GM21529 (cell line): ENCODE measurements at regions not wholly inside any gene's neighbourhood (a gene's known extent, or its start where the extent isn't known, plus 50 kb on each side); places are given as distances from the start of the nearest gene placed in this dataset.

ENCODE experiments used
- ATAC-seq: cut with Tn5 transposase; IDR thresholded peaks from one replicate; pipeline ENCODE4 v1.9.1; 2021; ENCODE audit not compliant: unreplicated experiment

- ATAC-seq, result no peak
Measured at GRCh38 chr2:6054161-6054671, 362.0 kb downstream of the SOX11 start.

GRCh38 chr2:6060992-6061663, 368.9 kb downstream of the SOX11 start:
- ATAC-seq, result no peak

DNA sequence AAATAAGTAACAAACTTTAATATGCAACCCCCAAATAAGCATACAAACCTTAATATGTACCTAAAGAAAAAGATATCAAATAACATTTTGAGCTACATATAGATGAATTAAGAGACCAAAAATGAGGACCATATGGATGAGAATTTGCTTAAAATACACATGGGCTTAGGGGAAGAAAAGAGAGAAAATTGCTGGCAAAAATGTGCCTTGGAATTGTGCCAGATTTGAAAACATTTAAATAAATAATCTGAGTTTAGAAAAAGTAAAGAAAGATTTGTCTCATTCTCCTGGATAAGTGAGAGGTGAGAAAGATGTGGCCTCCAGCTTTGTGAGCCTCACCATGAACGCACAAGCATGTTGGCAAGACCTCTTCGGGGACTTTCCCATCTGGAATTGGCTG, 372.6 kb downstream of the SOX11 start:
- ATAC-seq, result no peak

DNA sequence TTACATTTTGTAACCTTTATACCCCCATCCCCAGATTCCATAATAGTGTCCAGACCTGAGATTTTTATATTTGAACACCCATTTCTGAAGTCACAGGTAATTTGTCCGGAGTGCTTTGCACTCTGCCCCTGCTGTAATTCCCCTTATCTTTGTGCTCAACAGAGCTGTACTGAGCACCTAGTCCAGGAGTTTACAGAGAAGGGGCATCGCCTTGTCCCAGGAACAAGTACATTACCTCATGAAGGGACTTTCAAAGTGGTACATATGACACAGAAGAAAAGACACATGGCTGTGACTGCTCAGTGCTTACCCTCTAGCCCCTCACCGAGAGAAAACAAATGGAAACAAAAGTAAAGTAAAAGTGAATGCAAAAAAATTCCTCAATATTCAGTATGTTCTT, 373.5 kb downstream of the SOX11 start:
- ATAC-seq, result no peak

- no peak for ATAC-seq
Measured at GRCh38 chr2:6067089-6067488, 374.9 kb downstream of the SOX11 start.

DNA sequence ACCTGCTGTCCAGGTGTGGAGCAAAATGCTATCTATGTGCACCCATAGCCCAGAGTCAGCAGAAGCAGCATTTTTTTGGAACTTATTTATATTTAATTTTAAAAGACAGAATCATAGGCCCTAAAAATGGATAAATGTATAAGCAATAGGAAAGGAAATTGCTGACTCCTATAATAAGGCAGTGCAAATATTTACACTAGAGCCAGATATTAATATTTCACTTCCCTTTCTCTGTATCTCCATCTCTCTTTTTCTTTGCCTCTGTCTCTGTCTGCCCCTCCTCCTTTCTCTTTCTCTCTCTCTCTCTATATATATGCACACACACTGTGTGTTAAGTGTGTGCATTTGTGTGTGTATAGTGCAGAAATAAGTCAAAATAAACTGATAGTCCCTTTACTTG, 375.6 kb downstream of the SOX11 start:
- no peak for ATAC-seq

GRCh38 chr2:6068429-6068828, 376.2 kb downstream of the SOX11 start:
- no peak for ATAC-seq

GRCh38 chr2:6069381-6069780, 377.2 kb downstream of the SOX11 start:
- no peak for ATAC-seq

DNA sequence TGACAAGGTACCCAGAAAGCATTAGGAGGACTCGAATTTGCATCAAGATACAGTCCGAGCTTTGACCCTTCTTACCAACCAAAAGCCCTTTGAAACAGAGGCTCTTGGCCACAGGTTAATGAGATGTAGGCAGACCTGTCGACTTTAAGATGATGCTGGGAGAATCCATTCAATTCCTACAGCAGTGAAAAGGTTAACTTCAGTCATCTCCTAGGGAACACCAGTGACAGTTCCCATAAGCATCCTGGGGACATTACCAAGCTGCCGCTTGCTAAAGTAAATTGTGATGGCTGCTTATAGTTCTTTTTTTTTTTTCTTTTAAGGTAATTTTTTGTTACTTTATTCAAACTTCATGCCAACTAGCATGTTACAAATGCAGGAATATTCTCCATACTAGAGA, 379.3 kb downstream of the SOX11 start:
- ATAC-seq, result no peak

DNA sequence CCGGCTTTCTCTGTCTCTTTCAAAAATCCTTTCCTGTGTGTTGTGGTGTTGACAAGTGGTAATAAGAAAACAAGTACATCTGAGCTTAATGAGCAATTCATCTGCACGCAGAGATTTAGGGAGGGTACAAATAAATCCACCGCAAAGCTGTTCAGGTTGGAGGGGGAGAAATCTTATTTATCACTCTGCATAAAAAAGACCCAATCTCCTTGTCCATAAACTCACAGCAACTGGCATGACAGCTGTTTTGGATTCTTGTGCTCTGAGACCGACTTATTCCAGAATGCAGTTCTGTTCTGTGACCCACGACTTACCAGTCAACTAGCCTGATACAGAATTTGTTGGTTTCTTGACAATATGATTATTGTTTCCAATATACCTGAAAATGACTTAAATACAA, 380.1 kb downstream of the SOX11 start:
- no peak for ATAC-seq

- no peak for ATAC-seq
Measured at GRCh38 chr2:6072768-6073167, 380.6 kb downstream of the SOX11 start.

DNA sequence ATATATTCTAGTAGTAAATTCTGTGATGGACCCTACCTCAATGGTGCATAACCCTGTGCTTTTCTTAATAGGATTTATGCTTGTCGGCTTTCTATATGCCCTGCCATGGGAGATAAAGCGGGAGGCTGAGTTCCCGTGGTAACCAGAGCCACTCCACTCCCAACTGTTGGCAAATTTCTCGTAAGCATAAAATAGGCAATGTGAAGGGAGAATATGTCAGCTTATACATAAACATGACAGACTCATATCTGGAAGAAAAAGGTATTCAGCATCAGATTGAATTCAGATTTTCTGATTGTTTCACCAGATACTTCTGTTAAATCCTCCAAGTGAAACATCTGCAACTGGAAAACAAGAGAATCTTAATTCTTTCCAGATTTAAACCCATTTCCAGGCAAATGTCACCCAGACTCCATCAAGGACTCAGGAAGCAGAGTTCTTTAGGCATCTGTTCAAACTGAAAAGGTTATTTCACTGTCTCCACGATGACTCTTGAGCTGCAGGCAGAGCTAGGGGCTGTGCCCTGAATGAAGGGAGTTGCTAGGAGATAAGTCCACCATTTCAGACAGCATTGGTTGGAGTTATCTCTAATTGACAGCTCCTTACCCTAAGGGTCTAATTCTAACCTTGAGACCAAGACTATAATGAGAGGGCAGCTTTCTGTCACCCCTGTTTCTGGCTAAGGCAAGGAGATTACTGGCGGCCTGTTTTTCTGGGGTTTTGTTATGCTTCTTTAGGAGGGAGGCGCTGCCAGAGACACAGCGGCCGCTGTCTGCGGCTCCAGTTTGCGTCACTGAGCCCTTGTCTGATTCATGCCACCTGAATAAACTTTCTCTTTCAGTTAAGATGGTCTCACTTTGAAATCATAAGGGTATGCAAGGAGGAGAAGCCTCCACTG, 381.3 kb downstream of the SOX11 start:
- no peak for ATAC-seq

DNA sequence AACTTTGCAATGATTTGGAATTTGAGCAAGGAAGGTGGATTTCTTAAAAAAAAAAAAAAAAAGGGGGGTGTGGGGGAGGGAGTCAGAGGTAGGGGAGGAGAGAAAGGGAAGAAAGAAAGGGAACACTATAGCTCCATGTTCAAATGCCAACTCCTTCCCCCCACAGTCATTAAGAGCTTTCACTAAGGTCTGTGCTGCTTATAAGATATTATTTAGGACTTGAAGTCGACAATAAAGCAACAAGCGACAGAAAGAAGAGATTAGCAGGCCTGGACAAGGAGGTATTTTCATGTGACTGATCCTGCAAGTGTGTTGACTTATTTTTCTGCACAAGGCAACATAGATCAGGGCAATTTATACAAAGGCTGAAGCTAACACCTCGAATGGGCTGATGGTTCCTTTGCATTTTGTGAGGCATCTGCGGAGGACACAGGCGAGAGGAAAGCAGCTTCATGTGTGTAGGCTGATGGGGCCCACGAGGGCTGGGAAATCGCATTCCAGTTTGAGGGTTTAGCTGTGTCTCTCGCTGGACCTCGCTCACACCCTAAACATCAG, 382.0 kb downstream of the SOX11 start:
- ATAC-seq, result no peak

GRCh38 chr2:6077585-6077984, 385.4 kb downstream of the SOX11 start:
- ATAC-seq, result no peak

DNA sequence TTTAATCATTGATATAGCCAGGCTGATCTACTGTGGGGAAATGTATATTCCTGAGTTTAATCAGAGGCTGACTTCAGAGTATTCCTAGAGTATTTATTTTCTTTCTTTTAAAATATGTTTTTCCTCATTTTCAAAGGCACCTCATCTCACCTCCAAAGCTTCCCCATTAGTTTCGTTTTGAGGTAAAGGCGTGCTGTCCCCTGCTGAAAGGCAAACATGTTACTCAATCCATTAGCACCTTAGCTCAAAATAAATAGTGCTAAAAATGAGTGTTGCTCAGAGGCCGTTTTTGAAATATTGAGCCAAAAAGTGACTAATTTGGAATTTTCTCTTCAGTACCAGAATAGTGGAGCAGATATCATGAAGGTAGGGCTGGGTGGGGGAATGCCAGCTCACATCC, 386.2 kb downstream of the SOX11 start:
- no peak for ATAC-seq

DNA sequence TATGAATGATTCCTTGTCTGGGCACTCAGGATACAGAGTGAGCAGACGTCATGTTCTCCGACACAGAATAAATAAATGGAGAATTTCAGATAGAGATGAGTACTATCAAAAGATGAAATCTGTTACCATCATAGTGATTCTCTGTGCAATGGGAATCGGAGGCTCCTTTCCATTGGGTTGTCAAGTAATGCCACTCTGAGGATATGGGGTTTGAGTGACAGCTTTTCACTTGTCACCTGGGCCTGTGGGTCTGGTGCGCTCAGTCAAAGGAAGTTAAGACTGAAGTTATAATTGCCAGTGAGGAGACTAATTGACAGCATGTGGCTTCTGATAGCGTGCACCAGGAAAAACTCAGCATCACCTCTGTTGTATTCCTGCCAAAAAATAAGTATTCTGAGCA, 387.2 kb downstream of the SOX11 start:
- no peak for ATAC-seq

DNA sequence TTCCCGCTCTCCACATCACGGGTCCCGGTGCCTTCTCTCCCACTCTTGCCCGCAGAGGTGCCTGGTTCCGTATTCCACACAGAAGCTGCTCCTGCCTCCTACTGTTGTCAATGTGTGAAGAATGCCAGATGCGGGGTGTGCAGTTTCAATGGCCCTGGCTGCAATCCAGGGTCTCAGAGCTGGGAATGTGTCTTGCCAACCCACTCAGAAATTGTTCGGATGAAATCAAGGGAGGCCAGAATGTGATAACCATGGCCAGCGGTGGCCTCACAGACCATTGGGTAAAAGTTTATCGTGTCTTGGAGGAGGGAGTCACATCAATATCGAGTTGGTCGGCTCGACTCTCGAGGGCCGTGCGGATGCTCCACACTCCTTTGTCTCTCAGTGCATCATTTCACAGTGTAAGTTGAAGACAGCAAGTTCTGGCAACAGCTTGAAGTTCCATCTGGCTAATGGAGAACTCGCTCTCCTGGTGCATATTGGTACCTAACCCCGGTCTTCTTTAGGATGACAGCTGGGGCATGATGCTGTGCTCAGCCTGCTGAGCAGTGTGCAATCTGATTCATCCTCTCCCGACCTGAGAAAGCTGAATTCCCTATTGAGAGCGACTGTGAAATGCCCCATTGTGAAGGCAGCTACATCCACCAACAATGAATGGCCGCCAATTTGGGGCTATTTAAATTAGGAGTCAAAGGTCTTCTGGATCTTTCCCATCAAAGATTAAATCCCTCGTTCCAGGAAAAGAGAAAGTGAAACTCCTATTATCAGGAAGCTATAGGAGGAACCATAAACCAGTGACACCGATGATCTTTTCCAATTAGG, 389.0 kb downstream of the SOX11 start:
- no peak for ATAC-seq

- no peak for ATAC-seq
Measured at GRCh38 chr2:6081955-6082624, 389.9 kb downstream of the SOX11 start.

DNA sequence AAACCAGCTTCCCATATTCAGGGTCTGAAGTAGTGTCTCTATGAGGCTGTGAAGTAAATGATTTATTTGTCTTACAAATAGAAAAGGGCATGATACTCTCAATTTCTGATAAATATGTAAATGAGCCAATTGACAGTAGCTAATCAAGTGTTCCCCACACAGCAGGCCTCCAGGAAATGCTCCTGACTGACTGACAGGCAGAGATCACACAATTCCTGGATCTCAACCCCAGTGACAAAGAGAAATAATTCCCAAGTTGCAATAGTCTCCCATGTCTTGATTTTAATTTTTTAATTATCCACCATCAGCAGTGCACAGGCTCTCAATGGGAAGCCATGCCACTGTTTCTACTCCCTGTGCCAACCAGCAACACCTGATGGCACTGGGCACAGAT, 390.4 kb downstream of the SOX11 start:
- no peak for ATAC-seq

GRCh38 chr2:6083136-6083535, 391.0 kb downstream of the SOX11 start:
- no peak for ATAC-seq

DNA sequence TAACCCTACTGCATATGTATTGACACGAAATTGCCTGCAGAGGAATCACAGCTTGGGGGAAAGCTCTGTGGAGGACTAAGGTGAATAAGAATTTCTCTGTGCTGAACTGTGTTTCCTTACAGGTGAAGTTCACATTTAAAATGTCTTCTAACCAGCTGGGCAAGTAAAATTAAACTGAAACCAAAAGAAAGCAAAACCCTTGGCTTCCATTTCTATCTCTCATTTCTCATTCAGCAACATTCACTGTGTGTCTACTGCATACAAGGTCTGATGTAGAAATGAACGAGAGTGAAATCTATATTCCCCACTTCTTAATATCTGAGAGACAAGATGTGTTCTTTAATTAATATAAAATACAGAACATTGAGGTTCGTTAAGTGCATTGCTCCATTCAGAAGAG, 397.3 kb downstream of the SOX11 start:
- ATAC-seq, result no peak
